Stimulated activated CD4-positive, alpha-beta T cell treated with anti-CD3 and anti-CD28 coated beads, TNF-alpha, amount 100 ng/mL, for 1 hour (primary cell): ENCODE measurements at regions not wholly inside any gene's neighbourhood (a gene's known extent, or its start where the extent isn't known, plus 50 kb on each side); places are given as distances from the start of the nearest gene placed in this dataset.

Experiments
- DNase-seq, 3 donors: peaks; one replicate each; pipeline ENCODE4 v3.0.0-alpha.2; 2020; ENCODE audit warnings: low read depth in 3 of 3, low spot score in 1 of 3

DNA sequence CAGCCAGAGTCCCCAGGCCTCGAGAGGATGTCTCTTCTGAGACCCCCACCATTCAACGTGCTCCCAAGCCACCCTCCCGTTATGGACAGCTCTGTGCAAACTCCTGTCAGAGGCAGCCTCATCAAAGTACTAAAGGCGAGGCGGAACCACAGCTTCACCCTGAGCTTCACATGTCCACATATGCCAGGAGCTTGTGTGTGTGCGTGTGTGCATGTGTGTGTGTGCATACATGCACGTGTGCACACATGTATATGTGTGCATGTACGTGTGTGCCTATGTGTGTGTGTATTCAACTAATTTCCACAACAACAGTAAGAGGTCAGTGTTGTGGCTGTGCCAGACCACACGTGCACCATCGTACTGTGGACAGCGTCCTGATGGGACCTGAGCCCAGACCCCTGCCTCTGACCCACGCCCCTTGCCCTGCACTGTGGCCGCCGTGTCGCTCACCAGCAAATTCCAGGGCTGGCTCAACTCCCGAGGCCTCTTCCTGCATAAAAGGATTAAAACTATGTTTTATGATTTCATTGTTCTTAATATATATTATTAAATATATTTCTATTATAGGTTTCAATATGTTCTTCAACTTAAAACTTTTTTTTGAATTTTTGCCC lies 444.8 kb downstream of the EIPR1 start:
- no peak for DNase-seq

DNA sequence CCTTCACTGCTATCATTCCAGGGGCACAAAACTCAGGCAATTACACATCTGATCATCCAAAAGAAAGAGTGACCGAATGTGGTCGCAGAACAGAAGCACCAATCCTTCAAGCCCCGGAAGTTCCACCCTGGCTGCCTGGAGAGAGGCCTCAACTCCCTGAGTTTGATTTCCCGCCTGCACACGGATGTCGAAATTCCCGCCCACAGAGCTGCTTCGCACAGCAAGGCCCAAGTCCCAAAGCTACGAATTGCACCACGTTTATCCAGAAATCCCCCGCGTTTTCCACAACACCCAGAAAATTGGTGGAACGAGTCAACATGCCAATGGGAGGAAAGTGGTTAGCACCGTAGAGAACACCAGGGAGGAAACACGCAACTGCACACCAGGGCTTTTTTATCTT lies 445.4 kb downstream of the EIPR1 start:
- no peak for DNase-seq

DNA sequence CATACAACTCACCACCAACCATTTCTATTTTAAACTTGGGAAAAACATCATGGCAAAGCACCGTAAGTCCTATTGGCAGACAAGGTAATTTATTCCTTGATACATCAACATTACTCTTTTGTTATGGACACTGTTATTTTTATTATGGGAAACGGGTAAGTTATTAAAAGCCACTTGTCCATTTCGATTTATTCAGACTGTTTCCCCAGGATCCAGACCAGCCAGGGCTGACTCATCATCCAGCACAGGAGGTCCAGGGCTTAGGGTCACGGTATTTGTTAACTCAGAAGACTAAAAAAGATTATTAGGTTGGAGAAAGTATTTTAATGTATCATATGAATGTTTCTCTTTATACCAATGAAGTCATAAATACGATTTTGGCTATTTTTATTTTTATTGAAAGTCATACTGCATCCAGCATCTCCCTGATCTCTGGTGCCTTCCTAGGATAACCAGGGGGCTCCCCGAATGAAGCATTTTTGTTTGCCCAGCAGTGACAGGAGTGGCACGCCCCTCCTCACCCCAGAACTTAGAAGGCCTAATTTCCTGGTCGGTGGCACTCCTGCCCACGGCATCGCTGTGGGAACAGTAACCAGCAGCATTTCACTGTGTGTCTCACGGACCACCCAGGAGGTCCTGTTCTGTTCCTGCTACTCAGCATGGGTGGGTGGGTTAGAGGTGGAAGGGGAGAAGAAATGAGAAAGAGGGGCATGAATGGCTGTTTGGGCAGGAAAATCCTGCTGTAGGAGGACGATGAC lies 446.1 kb downstream of the EIPR1 start:
- no peak for DNase-seq

DNA sequence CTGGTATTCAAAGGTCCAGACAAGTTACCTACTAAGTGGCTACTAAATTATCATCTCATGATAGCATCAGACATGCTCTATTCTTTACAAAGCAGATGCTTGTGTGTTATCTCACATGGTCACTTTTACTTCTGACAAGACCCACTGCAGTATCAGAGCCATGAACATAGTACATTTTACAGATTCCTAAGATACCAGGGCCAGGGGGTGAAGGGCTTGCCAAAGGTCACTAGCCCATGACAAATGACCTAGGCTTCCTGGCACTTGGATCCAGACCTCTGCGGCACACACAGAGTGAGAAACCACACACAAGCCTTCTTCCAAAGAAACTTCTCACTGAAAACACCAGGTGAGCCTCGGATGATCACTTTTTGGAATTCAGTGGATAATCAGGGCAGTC lies 446.8 kb downstream of the EIPR1 start:
- no peak for DNase-seq

DNA sequence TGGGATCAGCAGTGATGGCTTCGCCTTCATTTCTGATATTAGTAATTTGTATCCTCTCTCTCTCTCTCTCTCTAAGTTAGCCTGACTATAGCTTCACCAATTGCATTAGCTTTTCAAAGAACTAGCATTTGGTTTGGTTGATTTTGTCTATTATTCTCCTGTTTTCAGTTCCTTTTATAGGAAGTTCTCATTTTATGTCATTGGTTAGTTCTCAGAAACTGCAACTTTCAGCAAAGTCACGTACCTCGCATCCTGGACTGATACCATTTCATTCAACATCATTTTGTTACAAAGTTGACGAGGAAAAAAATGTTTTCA lies 450.8 kb downstream of the EIPR1 start:
- no peak for DNase-seq

DNA sequence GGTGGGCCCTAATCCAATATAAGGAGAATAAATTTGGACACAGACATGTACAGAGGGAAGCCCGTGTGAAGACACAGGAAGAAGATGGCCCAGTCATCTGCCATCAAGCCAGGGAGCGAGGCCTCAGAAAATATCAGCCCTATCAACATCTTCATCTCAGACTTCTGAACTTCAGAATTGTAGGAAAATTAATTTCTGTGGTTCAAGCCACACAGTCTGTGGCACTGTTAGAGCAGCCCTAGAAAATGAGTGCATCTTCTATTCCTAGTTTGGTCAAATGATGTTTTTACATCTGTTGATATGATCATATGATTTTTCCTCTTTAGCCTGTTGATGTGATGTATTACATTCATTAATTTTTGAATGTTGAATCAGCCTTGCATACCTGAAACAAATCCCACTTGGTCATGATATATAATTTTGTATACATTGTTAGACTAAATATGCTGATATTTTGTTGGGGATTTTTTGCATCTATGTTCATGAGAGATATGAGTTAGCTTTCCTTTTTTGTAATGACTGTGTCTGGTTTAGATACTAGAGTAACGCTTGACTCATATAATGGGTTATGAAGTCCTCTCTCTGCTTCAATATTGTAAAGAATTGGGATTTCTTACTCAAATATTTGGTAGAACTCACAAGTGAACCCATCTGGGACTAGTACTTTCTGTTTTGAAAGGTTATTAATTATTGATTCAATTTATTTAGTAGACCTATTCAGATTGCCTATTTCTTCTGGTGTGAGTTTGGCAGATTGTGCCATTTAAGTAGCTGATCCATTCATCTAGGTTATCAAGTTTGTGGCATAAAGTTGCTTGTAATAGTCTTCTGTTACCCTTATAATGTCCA lies 451.4 kb downstream of the EIPR1 start:
- DNase-seq = no peak

DNA sequence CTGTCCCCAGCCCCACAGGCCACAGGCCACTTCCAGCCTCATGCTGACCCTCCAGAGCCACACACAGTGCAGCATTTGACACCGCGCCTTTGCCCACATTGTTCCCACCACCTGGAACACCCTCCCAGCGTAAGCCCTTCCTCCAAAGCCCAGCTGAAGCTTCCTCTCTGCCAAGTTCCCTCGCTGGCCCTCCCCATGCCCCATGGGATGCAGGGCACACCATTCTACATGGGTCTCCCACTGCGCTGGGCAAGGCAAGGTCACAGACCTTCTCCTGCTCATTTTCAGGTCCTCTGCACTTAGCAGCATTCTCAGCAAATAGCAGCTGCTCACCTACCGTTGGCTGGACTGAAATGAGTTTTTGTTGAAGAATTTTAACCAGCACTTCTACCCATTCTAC lies 455.5 kb downstream of the EIPR1 start:
- DNase-seq = no peak

DNA sequence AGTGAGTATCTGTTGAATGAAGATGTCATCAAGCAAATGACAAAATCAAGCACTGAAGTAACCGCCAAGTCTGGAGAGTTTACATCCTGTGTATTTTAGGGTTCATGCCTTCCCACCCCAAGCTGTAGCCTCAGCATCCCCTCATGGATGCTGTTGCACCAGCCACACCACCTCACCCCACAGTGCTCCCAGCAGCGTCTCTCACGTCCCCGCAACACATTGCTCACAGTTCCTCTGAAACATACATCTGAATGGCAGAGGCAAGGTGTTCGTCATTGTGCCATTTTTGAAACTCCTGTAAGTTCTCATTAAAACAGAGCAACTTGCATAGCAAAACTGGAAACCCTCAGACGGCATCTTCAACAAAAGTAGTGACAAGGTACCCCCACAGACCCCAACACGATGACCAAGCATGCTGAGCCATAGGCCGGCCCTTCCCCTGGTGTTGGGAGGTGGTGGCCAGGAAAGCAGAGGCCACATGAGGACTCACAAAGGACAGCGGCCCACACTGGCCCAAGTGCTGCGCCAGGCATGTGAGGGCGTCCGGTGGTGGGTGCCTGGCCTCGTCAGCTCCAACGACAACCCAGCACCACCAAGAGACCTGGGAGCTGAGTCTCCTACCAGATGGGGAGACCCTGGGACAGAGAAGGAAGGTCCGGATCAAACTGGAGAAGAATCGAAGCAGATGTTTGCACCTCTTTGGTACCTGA lies 456.5 kb downstream of the EIPR1 start:
- DNase-seq = no peak

DNA sequence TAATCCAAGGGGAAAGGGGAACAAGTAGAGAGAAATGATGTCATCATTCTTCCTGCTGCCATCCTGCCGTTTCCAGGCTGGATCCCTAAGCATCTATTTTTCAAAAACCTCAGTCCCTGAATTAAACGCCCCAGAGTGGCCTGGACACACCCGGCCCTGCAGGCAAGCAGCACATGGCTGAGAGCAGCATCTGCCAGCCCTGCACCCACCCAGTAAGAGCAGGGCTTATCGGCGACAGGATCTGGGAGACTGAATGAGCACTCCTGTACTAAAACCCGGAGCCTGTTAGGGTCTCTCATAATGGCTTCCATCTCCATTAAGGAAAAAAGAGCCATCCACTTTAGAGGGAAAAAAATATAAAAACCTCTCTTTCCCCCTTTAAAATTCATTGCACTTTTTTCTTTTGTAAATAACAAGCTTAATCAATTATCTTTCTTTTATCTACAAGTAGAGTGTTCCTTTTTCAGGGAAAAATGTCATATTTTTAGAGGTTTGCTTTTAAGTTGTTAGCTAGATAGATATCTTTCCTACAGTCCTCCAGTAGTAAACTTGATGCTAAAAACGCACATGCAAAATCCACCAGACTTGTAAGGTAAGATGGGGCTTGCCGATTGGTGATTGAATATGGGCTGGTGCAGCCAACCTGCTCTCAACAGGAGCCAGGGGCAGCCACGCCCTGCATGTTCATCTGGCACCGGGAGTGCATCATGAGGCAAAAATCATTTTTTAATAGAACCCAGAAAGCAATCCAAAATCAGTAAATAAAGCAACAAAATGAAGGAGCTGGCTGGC lies 457.8 kb downstream of the EIPR1 start:
- DNase-seq = no peak

DNA sequence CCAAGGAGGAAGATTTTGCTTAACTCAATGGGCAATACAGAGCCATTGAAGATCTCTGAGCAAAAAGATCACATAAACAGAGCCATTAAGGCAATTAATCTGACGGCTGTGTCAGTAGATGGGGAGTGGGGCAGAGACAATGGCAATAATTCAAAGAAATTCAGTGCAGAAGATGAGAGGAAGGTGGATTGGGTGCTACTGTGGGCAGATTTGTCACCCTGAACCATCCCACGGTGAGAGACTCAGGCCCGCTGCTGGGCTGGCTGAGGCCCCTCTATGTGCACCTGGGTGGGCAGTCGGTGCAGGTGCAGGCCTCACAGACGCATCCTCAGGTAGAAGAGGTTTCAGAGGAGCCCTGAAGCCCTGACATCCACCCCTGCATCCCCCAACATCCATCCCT lies 458.6 kb downstream of the EIPR1 start:
- no peak for DNase-seq

DNA sequence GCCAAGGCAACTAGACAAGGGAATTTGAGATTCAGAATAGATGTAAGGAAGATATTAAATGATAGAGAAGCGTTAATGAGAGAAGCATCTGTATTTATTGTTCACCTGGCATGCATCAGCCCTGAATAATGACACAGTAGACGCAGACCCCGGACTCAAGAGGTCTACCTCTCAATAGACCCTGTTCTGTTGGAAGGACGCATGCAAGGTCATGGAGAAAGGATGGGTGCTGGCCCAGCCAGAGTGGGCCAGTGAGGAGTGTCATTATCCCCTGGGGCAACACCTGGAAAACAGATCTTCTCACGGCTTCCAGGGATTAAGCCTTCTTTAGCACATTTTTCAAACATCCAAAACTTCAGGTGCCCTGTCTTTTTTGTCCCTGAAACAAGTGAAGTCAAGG lies 461.0 kb downstream of the EIPR1 start:
- no peak for DNase-seq

DNA sequence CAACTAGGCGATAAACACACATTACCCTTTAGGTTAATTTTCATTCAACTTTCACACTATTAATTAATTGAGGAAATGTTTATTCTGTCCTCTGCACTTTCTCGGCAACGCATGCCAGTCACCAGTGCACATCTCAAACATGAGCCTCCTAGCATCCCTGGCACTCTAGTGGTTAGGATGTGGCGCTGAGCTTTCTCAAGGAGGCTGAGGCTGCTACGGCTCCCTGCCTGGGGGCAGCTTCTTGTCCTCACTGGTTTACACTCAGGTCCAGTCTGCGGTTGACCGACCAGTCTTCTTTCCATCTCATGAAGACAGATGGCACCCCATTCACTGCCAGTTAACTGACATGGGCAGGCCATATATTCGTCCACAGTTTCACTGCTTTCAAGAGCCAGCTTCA lies 463.4 kb downstream of the EIPR1 start:
- no peak for DNase-seq

DNA sequence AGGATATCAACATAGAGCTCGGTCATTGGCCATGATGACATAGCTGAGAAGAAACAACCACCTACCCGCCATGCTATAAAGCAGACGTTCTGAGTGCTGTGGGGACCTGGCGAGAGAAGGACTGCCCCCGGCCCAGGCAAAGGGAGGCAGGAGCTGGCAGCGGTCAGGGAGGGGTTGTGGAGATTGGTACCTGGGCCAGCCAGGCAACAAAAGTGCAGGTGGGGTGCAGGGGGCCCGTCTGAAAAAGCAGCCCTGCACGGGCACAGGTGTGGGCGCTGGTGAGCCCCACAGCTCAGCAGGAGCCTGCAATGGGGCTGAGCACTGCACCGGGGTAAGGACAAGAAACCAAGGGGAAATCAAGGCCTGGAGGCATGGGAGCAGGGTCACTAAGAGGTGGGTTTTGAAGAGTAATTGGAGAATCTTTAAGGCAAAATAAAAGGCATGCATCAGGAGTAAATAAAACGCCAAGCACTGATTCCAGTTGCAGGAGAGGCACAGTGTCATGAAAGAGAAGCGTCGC lies 464.0 kb downstream of the EIPR1 start:
- no peak for DNase-seq

DNA sequence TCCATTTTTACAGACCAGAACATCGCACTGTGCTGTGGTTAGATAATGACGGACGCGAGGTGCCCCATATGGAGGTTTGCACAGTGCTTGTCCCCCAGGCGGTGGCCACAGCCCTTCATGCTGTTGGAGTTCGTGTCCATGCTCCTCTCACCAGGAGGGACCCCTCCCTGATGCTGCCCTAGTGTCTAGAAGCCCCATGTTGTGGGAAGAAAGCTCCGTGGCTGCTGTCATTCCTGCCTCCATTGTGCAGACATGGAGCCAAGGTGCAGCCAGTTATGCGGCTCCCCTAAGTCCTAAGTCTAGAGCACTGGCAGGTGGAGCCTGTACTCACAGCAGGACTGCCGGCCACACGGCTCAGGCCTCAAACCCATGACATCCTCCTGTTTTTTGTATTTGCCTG lies 464.9 kb downstream of the EIPR1 start:
- DNase-seq = no peak

DNA sequence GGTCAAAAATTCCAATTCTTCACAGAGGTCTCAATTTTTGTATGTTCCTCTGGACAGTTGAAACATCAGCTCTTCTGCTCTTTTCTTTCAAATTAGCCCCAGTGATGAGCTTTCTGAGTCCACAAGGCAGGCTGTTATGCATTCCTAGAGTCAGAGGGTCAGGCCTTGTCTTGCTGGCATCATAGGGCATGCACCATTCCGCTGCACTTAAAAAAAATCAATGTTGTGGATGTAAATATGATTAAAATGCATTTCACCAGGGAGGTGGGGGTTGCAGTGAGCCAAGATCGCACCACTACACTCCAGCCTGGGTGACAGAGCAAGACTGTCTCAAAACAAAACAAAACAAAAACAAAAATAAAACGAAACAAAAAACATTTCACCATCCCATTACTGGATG lies 465.3 kb downstream of the EIPR1 start:
- no peak for DNase-seq

DNA sequence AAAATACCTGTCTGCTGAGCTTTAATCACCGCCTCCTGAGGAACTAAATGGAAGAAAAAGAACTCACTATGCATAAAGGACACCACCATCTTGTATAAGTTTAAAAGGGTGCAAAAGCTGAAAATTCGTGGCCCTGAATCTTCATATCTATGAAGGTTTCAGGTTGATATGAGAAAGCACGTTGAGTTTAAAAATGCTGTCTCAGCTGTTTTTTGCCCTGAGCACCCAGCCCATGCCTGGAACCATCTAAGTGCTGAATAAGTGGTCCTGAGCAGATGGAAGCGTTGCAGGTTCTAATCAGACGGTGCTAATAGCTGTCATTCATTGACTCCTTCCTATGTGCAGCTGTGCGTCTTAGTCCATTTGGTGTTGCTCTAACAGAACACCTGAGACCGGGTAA lies 467.4 kb downstream of the EIPR1 start:
- DNase-seq = no peak

DNA sequence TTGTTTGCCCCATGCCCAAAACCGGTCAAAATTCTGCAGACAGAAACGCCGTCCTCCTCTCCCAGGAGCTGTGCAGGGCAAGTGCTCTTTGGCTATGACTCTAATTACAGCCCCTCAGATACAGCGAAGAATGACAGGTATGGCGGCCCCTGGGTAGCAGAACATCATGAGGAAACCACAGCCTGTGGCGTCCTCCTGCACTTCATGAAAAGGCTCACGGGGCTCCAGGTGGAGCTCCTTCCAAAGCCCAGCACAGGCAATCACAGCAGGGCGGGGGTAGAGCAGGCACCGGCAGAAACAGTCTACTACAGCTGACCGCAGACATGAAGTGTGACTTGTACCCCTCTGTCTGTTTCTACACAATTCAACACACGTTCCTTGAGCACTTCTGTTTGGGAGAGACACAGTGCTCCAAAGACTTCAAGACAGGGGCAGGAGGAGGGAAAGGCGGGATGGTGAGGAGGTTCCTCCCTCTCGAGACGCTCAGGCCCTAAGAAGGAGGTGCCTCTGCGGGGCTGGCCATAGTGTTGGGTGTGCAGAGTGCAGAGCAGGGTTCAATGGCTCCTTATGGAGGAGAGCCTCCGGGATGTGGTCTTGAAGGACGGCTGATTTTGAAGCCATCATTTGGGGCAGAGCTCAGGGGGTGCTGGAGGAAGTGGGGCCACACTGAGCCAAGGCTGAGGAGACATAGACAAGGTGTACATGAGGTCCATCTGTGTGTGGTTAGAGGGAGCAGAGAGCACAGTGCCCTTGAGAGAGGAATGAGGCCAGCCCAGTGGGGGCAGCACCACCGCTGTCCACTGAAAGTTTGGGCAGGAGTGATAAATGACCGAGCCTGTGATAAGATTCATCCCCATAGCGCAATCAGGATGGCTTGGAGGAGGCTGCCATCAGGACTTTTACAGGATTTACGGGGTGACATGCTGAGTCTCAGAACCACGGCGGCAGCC lies 468.3 kb downstream of the EIPR1 start:
- no peak for DNase-seq

DNA sequence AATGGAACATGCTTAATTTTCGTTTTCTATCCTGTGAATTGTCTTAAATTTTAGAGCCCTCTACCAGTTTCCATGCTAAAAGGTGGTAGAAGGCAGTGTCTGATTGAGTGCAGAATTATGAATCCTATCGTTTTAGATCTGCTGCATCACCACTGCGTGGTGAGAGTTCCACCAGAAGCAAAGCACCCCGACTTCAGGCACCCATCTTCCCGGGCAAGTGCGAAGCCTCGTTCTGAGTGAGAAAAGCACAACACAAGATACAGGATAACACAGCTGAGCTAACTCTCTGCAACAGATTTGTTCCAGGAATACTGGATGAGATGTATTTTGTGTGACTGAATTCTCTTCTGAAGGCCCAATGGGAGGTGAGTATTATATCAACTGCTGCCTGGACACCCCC lies 471.5 kb downstream of the EIPR1 start:
- DNase-seq = no peak

DNA sequence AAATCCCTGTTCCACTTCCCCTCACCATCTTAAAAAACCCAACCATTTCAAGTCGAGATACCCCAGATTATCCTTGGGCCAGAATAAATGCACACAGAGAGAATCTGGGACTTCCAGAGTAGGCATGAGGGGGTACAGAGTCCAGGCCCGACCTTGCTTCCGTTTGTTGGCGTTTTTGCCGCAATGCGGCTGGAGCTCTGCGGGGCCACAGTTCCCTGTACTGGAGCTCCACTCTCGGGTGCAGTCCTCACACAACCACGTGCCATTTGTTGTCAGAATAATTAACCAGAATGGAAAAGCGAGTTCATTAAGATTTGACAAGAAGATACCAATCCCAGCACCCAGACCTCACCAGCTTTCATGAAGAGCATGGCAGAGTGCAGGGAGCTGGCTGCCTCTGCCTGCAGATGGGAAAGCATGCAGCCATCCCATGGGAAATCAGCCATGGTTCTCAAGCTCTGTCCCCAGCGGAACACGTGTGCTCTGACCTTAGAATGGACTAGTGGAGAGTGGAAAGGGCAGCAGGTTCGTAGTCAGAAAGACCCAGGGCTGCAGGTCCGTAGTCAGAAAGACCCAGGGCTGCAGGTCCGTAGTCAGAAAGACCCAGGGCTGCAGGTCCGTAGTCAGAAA lies 472.8 kb downstream of the EIPR1 start:
- no peak for DNase-seq
